SK-N-SH (cell line): ENCODE measurements at regions not wholly inside any gene's neighbourhood (a gene's known extent, or its start where the extent isn't known, plus 50 kb on each side); places are given as distances from the start of the nearest gene placed in this dataset.

Experiments used
- CTCF ChIA-PET: fragments of 300-600, 350-600 bp; formaldehyde crosslinking; extraction: SDS; loops from one replicate; lab custom pipeline; 2021; lab: Yijun Ruan, JAX
- POLR2A ChIA-PET: fragments of 350-600 bp; sonication (Branson Sonifier 250); formaldehyde crosslinking; extraction: SDS; loops from one replicate; lab custom pipeline; 2020; ENCODE audit warnings: antibody characterized with exemption, inconsistent platforms; lab: Yijun Ruan, JAX
- DNase-seq: peaks from one replicate; pipeline ENCODE4 v3.0.0; 2012
- H2AFZ ChIP-seq: fragments of 200-600 bp; sonication (generic); 2 replicates; pipeline ENCODE4 v1.8.1; 2016; ENCODE audit warnings: antibody characterized with exemption, mild to moderate bottlenecking, low read depth
- H3F3A ChIP-seq: fragments of 200-600 bp; sonication (generic); replicated peaks from 2 replicates; pipeline ENCODE3; 2016; ENCODE audit warnings: antibody characterized with exemption, mild to moderate bottlenecking; ENCODE audit not compliant: insufficient read depth
- H3K27ac ChIP-seq, 2 experiments: fragments of 200-500 bp in 1 of 2; fragments of 200-600 bp in 1 of 2; sonication (Bioruptor generic) in 1 of 2; sonication (generic), shearing (Covaris generic) in 1 of 2; 2 replicates each; pipeline versions ENCODE4 v1.5.1 to v1.6.1; 2014 to 2016; ENCODE audit warnings: low read depth in 2 of 2, inconsistent platforms in 1 of 2, low read length in 1 of 2, mild to moderate bottlenecking in 1 of 2, mixed read lengths in 1 of 2
- H3K27me3 ChIP-seq: fragments of 200-600 bp; sonication (generic), shearing (Covaris generic); 2 replicates; pipeline ENCODE4 v1.6.1; 2016; ENCODE audit warnings: mixed run types; ENCODE audit not compliant: insufficient read depth
- H3K36me3 ChIP-seq, 2 experiments: fragments of 200-500 bp in 1 of 2; fragments of 200-600 bp in 1 of 2; sonication (Bioruptor generic) in 1 of 2; sonication (generic) in 1 of 2; replicated peaks in 1 of 2; 2 replicates each; pipeline versions ENCODE3 to v1.5.1; 2014 to 2016; ENCODE audit warnings: low read length in 1 of 2, mild to moderate bottlenecking in 1 of 2; ENCODE audit not compliant: insufficient read depth in 2 of 2, control insufficient read depth in 1 of 2
- H3K4me1 ChIP-seq, 2 experiments: fragments of 200-500 bp in 1 of 2; fragments of 200-600 bp in 1 of 2; sonication (Bioruptor generic) in 1 of 2; sonication (generic), shearing (Covaris generic) in 1 of 2; 2 replicates each; pipeline versions ENCODE4 v1.5.1 to v1.6.1; 2014 to 2016; ENCODE audit warnings: low read depth in 1 of 2, low read length in 1 of 2, mixed run types in 1 of 2; ENCODE audit not compliant: insufficient read depth in 2 of 2, control insufficient read depth in 1 of 2
- H3K4me2 ChIP-seq: fragments of 200-600 bp; sonication (generic), shearing (Covaris generic); 2 replicates; pipeline ENCODE4 v1.6.1; 2017; ENCODE audit warnings: mixed run types
- H3K4me3 ChIP-seq, 2 experiments: fragments of 200-500 bp in 1 of 2; fragments of 200-600 bp in 1 of 2; sonication (Bioruptor generic) in 1 of 2; sonication (generic), shearing (Covaris generic) in 1 of 2; 2 replicates each; pipeline versions ENCODE4 v1.5.1 to v1.8.1; 2014 to 2016; ENCODE audit warnings: low read depth in 2 of 2, inconsistent platforms in 1 of 2, low read length in 1 of 2, mild to moderate bottlenecking in 1 of 2, mixed read lengths in 1 of 2, moderate library complexity in 1 of 2
- H3K79me2 ChIP-seq: fragments of 200-600 bp; sonication (generic); 2 replicates; pipeline ENCODE4 v1.8.1; 2017; ENCODE audit warnings: mild to moderate bottlenecking; ENCODE audit not compliant: insufficient read depth
- H3K9ac ChIP-seq: fragments of 200-600 bp; sonication (generic); 2 replicates; pipeline ENCODE4 v1.6.1; 2017; ENCODE audit warnings: mixed run types
- H3K9me2 ChIP-seq: fragments of 200-600 bp; sonication (generic); 2 replicates; pipeline ENCODE4 v1.6.1; 2017; ENCODE audit warnings: mixed run types
- H3K9me3 ChIP-seq: fragments of 200-600 bp; sonication (generic); 2 replicates; pipeline ENCODE4 v1.6.1; 2017; ENCODE audit warnings: mixed run types, mild to moderate bottlenecking, moderate library complexity
- H4K20me1 ChIP-seq: fragments of 200-600 bp; sonication (generic); 2 replicates; pipeline ENCODE4 v1.6.1; 2017; ENCODE audit warnings: mild to moderate bottlenecking, mixed run types; ENCODE audit not compliant: insufficient read depth
- ELF1 ChIP-seq: IDR thresholded peaks from 2 replicates; pipeline ENCODE4 v1.4.0; 2012
- FOSL2 ChIP-seq: IDR thresholded peaks from 2 replicates; pipeline ENCODE4 v1.4.0; 2012; ENCODE audit warnings: low read depth, mild to moderate bottlenecking, moderate library complexity, borderline replicate concordance
- MXI1 ChIP-seq: IDR thresholded peaks from 2 replicates; pipeline ENCODE4 v1.6.1; 2012; ENCODE audit warnings: mild to moderate bottlenecking, low read depth, low read length, improper control_type of control experiment
- RFX5 ChIP-seq: IDR thresholded peaks from 2 replicates; pipeline ENCODE4 v1.6.1; 2012; ENCODE audit warnings: mild to moderate bottlenecking, improper control_type of control experiment, low read length
- SIN3A ChIP-seq: IDR thresholded peaks from 2 replicates; pipeline ENCODE4 v1.6.1; 2012; ENCODE audit warnings: low read depth, mild to moderate bottlenecking, low read length, moderate library complexity, borderline replicate concordance
- SMC3 ChIP-seq: IDR thresholded peaks from 2 replicates; pipeline ENCODE4 v1.6.1; 2012; ENCODE audit warnings: low read depth, low read length, improper control_type of control experiment
- TAF1 ChIP-seq: IDR thresholded peaks from 2 replicates; pipeline ENCODE4 v1.6.1; 2012; ENCODE audit warnings: low read depth, mild to moderate bottlenecking, low read length, moderate library complexity, borderline replicate concordance
- TCF12 ChIP-seq: IDR thresholded peaks from 2 replicates; pipeline ENCODE4 v1.4.0; 2012
- TEAD4 ChIP-seq: IDR thresholded peaks from 2 replicates; pipeline ENCODE4 v1.4.0; 2012; ENCODE audit warnings: mild to moderate bottlenecking, borderline replicate concordance; ENCODE audit not compliant: insufficient read depth
- USF2 ChIP-seq: fragments of 150-350 bp; IDR thresholded peaks from 2 replicates; pipeline ENCODE4 v1.6.1; 2017; ENCODE audit warnings: antibody characterized with exemption, low read length, low read depth, borderline replicate concordance
- WGBS: methylation state at CpG from one replicate; pipeline ENCODE4 v1.1.6; 2017; ENCODE audit warnings: low lambda C conversion rate; 5-methylcytosine and 5-hydroxymethylcytosine counted together

- CTCF ChIA-PET = no interaction called here
- Histone ChIP-seq H2AFZ (no peak overlapping the region), H3K27me3 (no peaks in the 10 kb centered on the region; the same call in 1 of the 2 replicates), H3K9me3 (no peaks in the 10 kb centered on the region), H3K9ac (no peak overlapping the region), H3K36me3 (no peaks in the 10 kb centered on the region), H3K27ac (no peak overlapping the region), H3K4me1 (no peaks in the 10 kb centered on the region), H3F3A (no peaks in the 10 kb centered on the region), H3K4me2 (no peak overlapping the region), H3K79me2 (no peaks in the 10 kb centered on the region), H3K9me2 (no peaks in the 10 kb centered on the region), H3K4me3 (no peak overlapping the region), H4K20me1 (no peaks in the 10 kb centered on the region)
- DNase-seq = no peak
- POLR2A ChIA-PET = no interaction called here
- TF ChIP-seq TEAD4 (no peak), SIN3A (no peak)
- WGBS = 6% methylated on average over 2 of the region's 2 CpGs
Measured at GRCh38 chr4:25535278-25535677, 120.4 kb upstream of the SLC34A2 start.

- no peaks in the 10 kb centered on the region; the same call in 1 of the 2 replicates for H3K27me3 ChIP-seq
- no peak for DNase-seq
- ChIA-PET POLR2A (no interaction called here), CTCF (no interaction called here)
- H3K4me2 ChIP-seq = no peak overlapping the region
- H3F3A ChIP-seq = no peaks in the 10 kb centered on the region
- no peak overlapping the region for H3K27ac ChIP-seq
- no peaks in the 10 kb centered on the region for H3K9me2 ChIP-seq
- TF ChIP-seq TEAD4 = no peak
- TF ChIP-seq TAF1 = no peak
- no peak for TF ChIP-seq ELF1
- TF ChIP-seq SMC3 = no peak
- TF ChIP-seq FOSL2 = no peak
- no peak for TF ChIP-seq RFX5
- no peak for TF ChIP-seq USF2
- TF ChIP-seq TCF12 = no peak
- TF ChIP-seq MXI1 = no peak
- H3K36me3 ChIP-seq = no peaks in the 10 kb centered on the region
- H3K9ac ChIP-seq = no peak overlapping the region
- H3K4me1 ChIP-seq = no peaks in the 10 kb centered on the region
- no peak overlapping the region for H3K4me3 ChIP-seq
- no peaks in the 10 kb centered on the region for H3K9me3 ChIP-seq
- H3K79me2 ChIP-seq = no peaks in the 10 kb centered on the region
- WGBS = 49% methylated on average over 10 of the region's 10 CpGs
- H4K20me1 ChIP-seq = no peaks in the 10 kb centered on the region
- H2AFZ ChIP-seq = no peak overlapping the region
Measured at GRCh38 chr4:25535701-25536473, 119.8 kb upstream of the SLC34A2 start.
